Endothelial cell of umbilical vein (primary cell): ENCODE measurements at regions not wholly inside any gene's neighbourhood (a gene's known extent, or its start where the extent isn't known, plus 50 kb on each side); places are given as distances from the start of the nearest gene placed in this dataset.

ENCODE experiments used
- BruUV-seq: library from RNA; stranded (reverse); fragments of 400-500 nt; replicated peaks from 2 replicates; lab custom pipeline; 2021; lab: Mats Ljungman, UMichigan
- CTCF ChIA-PET: fragments of 300-600, 350-600 bp; sonication (Branson Sonifier 250); formaldehyde crosslinking; loops from one replicate; lab custom pipeline; 2021; ENCODE audit warnings: antibody characterized with exemption, inconsistent platforms; lab: Charles Lee
- POLR2A ChIA-PET: fragments of 300-600, 350-600 bp; sonication (Branson Sonifier 250); formaldehyde crosslinking; loops from one replicate; lab custom pipeline; 2021; ENCODE audit warnings: antibody characterized with exemption, inconsistent platforms; lab: Charles Lee
- DNase-seq: peaks from one replicate; pipeline ENCODE4 v3.0.0-alpha.2; 2011; ENCODE audit warnings: low read depth, low spot score
- FAIRE-seq: peaks from 2 replicates; lab custom pipeline; 2011; peaks lifted over from hg19 to GRCh38; lab: Jason Lieb, UNC
- H2AFZ ChIP-seq: 2 replicates; pipeline ENCODE4 v1.6.0; 2012; ENCODE audit warnings: low read depth, low read length, control low read depth, inconsistent platforms
- H3K27ac ChIP-seq: 2 replicates; pipeline ENCODE4 v1.5.1; 2011; ENCODE audit warnings: low read depth, mild to moderate bottlenecking, control low read depth, low read length, moderate library complexity; ENCODE audit not compliant: insufficient read depth
- H3K27me3 ChIP-seq, 2 experiments: 2 replicates each; pipeline versions ENCODE4 v1.6.0 to v1.6.1; 2011; ENCODE audit warnings: low read length in 2 of 2, mixed read lengths in 1 of 2; ENCODE audit not compliant: control insufficient read depth in 2 of 2, insufficient read depth in 2 of 2
- H3K36me3 ChIP-seq, 2 experiments: 2 replicates in 1 of 2; 3 replicates in 1 of 2; pipeline ENCODE4 v1.5.1; 2011; ENCODE audit warnings: low read length in 2 of 2, mild to moderate bottlenecking in 1 of 2, moderate library complexity in 1 of 2; ENCODE audit not compliant: control insufficient read depth in 2 of 2, insufficient read depth in 2 of 2; ENCODE audit errors: extremely low read depth in 1 of 2
- H3K4me1 ChIP-seq: 3 replicates; pipeline ENCODE4 v1.5.1; 2011; ENCODE audit warnings: mild to moderate bottlenecking, low read length; ENCODE audit not compliant: control insufficient read depth, insufficient read depth; ENCODE audit errors: extremely low read depth
- H3K4me2 ChIP-seq: 2 replicates; pipeline ENCODE4 v1.6.1; 2011; ENCODE audit warnings: low read length, control low read depth, mixed read lengths; ENCODE audit not compliant: insufficient read depth
- H3K4me3 ChIP-seq, 3 experiments: fragments of 200-600 bp in 1 of 3; sonication (generic), shearing (Covaris generic) in 1 of 3; replicated peaks in 1 of 3; 2 replicates each; pipeline ENCODE4 v1.5.1; 2011 to 2016; ENCODE audit warnings: control low read depth in 3 of 3, low read length in 3 of 3, mild to moderate bottlenecking in 2 of 3, inconsistent platforms in 1 of 3, low read depth in 1 of 3, moderate library complexity in 1 of 3; ENCODE audit not compliant: insufficient read depth in 1 of 3
- H3K79me2 ChIP-seq: 2 replicates; pipeline ENCODE4 v1.6.0; 2012; ENCODE audit warnings: low read length, inconsistent platforms; ENCODE audit not compliant: control insufficient read depth, insufficient read depth
- H3K9ac ChIP-seq: replicated peaks from 2 replicates; pipeline ENCODE3; 2011; ENCODE audit warnings: low read length, control low read depth; ENCODE audit not compliant: insufficient read depth; ENCODE audit errors: extremely low read depth
- H3K9me1 ChIP-seq: replicated peaks from 3 replicates; pipeline ENCODE4 v1.6.0; 2011; ENCODE audit warnings: mild to moderate bottlenecking, low read length; ENCODE audit not compliant: control insufficient read depth, insufficient read depth; ENCODE audit errors: extremely low read depth
- H3K9me3 ChIP-seq: replicated peaks from 2 replicates; pipeline ENCODE4 v1.5.1; 2012; ENCODE audit warnings: low read length, inconsistent platforms; ENCODE audit not compliant: control insufficient read depth, insufficient read depth
- H4K20me1 ChIP-seq: replicated peaks from 2 replicates; pipeline ENCODE3; 2011; ENCODE audit warnings: mild to moderate bottlenecking, low read length; ENCODE audit not compliant: control insufficient read depth, insufficient read depth; ENCODE audit errors: extremely low read depth
- CTCF ChIP-seq, 2 donors: IDR thresholded peaks; 1 replicate in 1 of 2; 2 replicates in 1 of 2; pipeline ENCODE4 v1.5.1; 2011; ENCODE audit warnings: low read length in 2 of 2, mild to moderate bottlenecking in 2 of 2, moderate library complexity in 2 of 2, control low read depth in 1 of 2, inconsistent platforms in 1 of 2, low read depth in 1 of 2; ENCODE audit not compliant: insufficient read depth in 1 of 2; ENCODE audit errors: extremely low read depth in 1 of 2
- EZH2 ChIP-seq: IDR thresholded peaks from 2 replicates; pipeline ENCODE4 v1.6.1; 2012; ENCODE audit warnings: borderline replicate concordance, low read depth, mild to moderate bottlenecking, moderate library complexity, low read length, inconsistent platforms; ENCODE audit not compliant: severe bottlenecking
- FOS ChIP-seq: IDR thresholded peaks from 2 replicates; pipeline ENCODE4 v1.6.1; 2011; ENCODE audit warnings: mild to moderate bottlenecking, low read length, moderate library complexity, borderline replicate concordance; ENCODE audit not compliant: insufficient read depth
- GATA2 ChIP-seq: IDR thresholded peaks from 2 replicates; pipeline ENCODE4 v1.7.0; 2011; ENCODE audit warnings: low read depth, mild to moderate bottlenecking, moderate library complexity, mixed read lengths, low read length; ENCODE audit not compliant: insufficient read length, insufficient read depth
- JUN ChIP-seq: IDR thresholded peaks from 2 replicates; pipeline ENCODE4 v1.6.1; 2011; ENCODE audit warnings: borderline replicate concordance, low read depth; ENCODE audit not compliant: insufficient read length, insufficient read depth
- MAX ChIP-seq: IDR thresholded peaks from 2 replicates; pipeline ENCODE4 v1.6.1; 2011; ENCODE audit not compliant: insufficient read depth, insufficient read length
- MYC ChIP-seq: IDR thresholded peaks from one replicate; pipeline ENCODE4 v1.6.1; 2011; ENCODE audit warnings: mild to moderate bottlenecking, low read depth, low read length
- POLR2A ChIP-seq: IDR thresholded peaks from 2 replicates; pipeline ENCODE4 v1.6.1; 2012; ENCODE audit warnings: low read depth, mild to moderate bottlenecking, control low read depth, low read length
- POLR2AphosphoS5 ChIP-seq: IDR thresholded peaks from 2 replicates; pipeline ENCODE4 v1.6.1; 2012; ENCODE audit warnings: low read depth, mild to moderate bottlenecking, control low read depth, low read length, moderate library complexity; ENCODE audit not compliant: insufficient read depth
- dilution Hi-C: fragments of 300-500 bp; cut with MboI; formaldehyde crosslinking; loops from one replicate; pipeline ENCODE4 v1.15.0; 2019; ENCODE audit warnings: low sequenced_read_pairs; ENCODE audit not compliant: extremely low pct_ligation_motif_present
- intact Hi-C: fragments of 100-400 bp; cut with micrococcal nuclease; formaldehyde crosslinking; loops from one replicate; pipeline ENCODE4 v1.10.0; 2022

DNA sequence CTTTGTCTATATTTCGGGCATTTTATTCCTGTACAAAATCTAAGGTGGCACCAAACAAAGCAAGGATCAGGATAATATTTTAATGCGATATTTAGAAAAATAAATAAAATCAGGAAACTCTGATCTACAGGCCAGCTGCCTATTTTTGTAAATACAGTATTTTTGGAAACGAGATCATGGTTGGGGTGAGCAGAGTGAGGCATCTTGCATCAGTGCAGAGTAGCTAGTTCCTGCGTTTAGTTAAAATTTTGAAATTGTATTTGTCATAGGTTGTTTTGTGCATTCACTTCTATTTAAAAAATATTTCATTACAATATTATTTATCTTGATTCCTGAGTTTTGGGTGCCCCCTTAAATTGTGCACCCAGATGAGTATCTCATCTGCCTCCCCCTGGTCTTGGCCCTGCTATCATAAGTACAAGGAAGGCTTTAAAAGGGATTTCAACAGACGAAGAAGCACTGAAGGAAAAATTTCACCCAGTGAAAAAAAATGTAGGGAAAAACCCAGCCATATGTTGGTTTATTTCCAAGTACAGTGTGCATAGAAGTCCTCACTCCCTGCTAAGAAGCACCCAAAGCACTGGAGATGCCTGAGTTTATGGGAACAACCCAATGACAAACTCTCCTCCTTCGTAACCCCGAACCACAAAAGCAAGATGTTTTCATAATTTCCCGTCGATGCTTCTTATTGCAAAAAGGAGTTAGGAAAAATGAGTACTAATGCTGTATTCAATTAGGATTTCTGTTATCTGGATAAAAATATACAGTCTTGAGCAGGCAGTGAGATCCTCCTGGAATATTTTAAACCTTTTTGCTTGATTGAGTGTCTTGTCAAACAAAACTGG, 304.7 kb upstream of the CLINT1 start:
- Histone ChIP-seq H3K4me1 (peaks cover 2% of the 10 kb centered on the region), H3K4me3 (no peak overlapping the region), H3K4me2 (no peak overlapping the region), H3K9me1 (no peaks in the 10 kb centered on the region), H3K27me3 (no peaks in the 10 kb centered on the region), H3K27ac (no peak overlapping the region), H4K20me1 (no peaks in the 10 kb centered on the region), H3K36me3 (no peaks in the 10 kb centered on the region), H2AFZ (no peak overlapping the region), H3K9me3 (no peaks in the 10 kb centered on the region), H3K9ac (no peak overlapping the region), H3K79me2 (no peaks in the 10 kb centered on the region)
- TF ChIP-seq FOS: no peak
- TF ChIP-seq EZH2: no peak
- no peak for TF ChIP-seq JUN
- no peak for TF ChIP-seq MAX
- no peak for TF ChIP-seq MYC
- no peak for TF ChIP-seq GATA2
- no peak for TF ChIP-seq CTCF (IDR thresholded peaks at IDR 0.05; ENCODE audit: extremely low read depth in 1 of 2, insufficient read depth in 1 of 2, low read depth in 1 of 2, low read length in 2 of 2)
- TF ChIP-seq POLR2A: no peak
- no peak for TF ChIP-seq POLR2AphosphoS5
- ChIA-PET CTCF (interaction anchor here (2.1 to 3.3 kb wide), 3 partner anchors 11 to 943 kb away, joined by 9 to 20 read pairs (median 19); no protein-coding TSS in a partner anchor), POLR2A (no interaction called here)
- intact Hi-C loops (no loop called here), dilution Hi-C loops (no loop called here)
- no TSS peak for BruUV-seq
- no peak for DNase-seq
- FAIRE-seq: no peak
